ENCODE measurements at regions not wholly inside any gene's neighbourhood (a gene's known extent, or its start where the extent isn't known, plus 50 kb on each side); places are given as distances from the start of the nearest gene placed in this dataset.

DNA sequence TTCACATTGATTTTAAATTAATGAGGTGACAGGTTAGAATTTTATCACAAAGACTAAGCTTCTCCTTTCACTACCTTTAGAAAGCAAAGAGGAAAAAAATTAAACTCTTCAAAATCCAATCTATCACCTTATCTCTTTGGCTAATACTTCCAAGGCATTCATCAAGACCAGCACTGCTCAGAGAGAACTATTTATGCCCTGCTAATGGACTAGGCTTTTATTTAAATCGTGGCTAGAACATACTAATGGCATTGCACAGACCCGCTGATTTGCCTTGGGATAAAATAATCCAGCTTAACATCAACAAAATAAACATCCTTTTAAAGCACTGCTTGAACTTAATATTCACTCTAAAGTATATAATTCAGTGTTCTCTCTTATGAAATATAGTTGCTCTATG is 880.4 kb downstream of the HACE1 start:
- intact Hi-C loops (cut with micrococcal nuclease) = no loop called here

DNA sequence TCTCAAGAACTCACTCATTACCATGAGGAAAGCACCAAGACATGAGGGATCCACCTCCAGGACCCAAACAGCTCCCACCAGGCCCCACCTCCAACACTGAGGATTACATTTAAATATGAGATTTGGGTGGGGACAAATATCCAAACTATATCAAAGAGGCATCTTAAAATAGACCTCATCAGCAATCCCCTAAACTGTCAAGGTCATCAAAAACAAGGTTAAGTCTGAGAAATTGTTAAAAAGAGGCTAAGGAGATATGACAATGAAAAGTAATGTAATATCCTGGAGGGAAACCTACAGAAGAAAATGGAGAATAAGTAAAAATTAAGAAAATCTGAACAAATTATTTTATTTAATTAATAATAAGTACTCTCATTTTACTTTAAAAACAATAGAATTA is 922.3 kb downstream of the HACE1 start:
- intact Hi-C loops (cut with micrococcal nuclease) = no loop called here

GRCh38 chr6:103925317-103925716 is 934.4 kb downstream of the HACE1 start:
- intact Hi-C loops (cut with micrococcal nuclease) = no loop called here

DNA sequence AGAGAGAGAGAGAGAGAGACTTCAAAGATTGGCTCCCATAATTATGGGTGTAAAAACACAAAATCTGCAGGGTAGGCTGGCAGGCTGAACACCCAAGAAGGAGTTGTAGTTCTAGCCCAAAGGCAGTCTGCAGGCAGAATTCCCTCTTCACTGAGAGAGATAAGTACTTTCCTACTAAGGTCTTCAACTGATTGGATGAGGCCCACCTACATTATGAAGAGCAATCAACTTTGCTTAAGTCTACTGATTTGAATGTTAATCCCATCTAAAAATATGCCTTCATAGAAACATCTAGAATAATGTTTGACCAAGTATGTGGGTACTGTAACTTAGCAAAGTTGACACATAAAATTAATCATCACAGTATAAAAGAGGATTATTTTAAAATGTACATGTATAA is 949.7 kb downstream of the HACE1 start:
- intact Hi-C loops (cut with micrococcal nuclease) = no loop called here

- intact Hi-C loops (cut with micrococcal nuclease) = no loop called here
Measured at GRCh38 chr6:103908898-103909297, 950.8 kb downstream of the HACE1 start.

GRCh38 chr6:103895136-103895535 is 964.6 kb downstream of the HACE1 start:
- intact Hi-C loops (cut with micrococcal nuclease) = no loop called here

- intact Hi-C loops (cut with micrococcal nuclease) = no loop called here
Measured at GRCh38 chr6:103893141-103893581, 966.6 kb downstream of the HACE1 start.

DNA sequence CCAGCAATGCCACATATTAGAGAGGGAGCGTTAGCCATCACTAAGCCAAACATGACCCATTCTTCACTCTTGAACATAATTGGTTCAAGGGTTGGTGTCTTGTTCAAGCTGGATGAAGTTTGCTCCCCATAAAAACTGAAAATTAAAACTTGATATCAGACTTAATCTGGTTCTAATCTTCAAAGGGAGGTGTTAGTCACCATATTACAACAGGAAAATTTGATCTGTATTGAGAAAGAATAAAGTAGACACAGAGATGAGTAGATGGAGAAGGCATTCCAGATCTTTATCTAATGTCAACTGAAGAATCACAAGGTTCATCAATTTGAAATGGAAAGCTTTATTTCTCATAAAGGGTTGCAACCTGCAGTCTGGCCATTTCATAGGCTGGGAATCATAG is 972.8 kb downstream of the HACE1 start:
- intact Hi-C loops (cut with micrococcal nuclease) = no loop called here

DNA sequence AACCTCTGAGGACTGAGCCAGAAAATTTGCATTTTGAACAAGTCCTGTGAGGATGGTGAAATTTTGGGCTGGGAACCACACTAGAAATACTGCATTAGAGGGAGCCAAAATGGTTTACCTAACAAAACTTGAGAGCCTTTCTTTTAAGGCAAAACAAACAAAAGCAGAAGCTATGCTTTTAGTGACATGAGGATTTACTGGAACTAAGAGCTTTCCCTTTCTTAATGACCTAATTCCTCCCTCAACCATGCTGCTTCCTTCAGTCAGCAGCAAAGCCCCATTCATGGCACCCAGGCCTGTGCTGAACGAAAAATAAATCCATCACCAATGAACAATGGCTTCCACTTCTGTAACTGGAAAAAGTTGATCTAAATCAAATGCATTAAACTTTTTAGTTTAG is 974.3 kb downstream of the HACE1 start:
- intact Hi-C loops (cut with micrococcal nuclease) = no loop called here

DNA sequence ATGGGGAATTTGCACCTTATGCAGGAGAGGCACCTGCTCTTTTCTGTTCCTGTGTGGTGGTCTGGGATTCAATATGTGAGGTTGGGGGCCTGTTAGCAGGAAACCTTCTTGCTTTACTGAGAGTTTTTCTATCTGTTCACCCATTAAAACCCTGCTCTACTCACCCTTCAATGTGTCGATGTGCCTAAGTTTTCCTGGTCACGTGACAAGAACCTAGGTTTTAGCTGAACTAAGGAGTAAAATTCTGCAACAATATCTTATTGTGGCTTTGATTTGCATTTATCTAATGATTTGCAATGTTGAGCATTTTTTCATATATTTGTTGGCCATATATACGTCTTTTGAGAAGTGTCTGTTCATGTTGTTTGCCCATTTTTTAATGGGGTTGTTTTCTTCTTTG is 979.9 kb downstream of the HACE1 start:
- intact Hi-C loops (cut with micrococcal nuclease) = no loop called here

- intact Hi-C loops (cut with micrococcal nuclease) = no loop called here
Measured at GRCh38 chr6:103875221-103875620, 984.5 kb downstream of the HACE1 start.

GRCh38 chr6:103874575-103874974 is 985.1 kb downstream of the HACE1 start:
- intact Hi-C loops (cut with micrococcal nuclease) = no loop called here

GRCh38 chr6:103872678-103873077 is 987.0 kb downstream of the HACE1 start:
- intact Hi-C loops (cut with micrococcal nuclease) = no loop called here

GRCh38 chr6:103872233-103872632 is 987.5 kb downstream of the HACE1 start:
- intact Hi-C loops (cut with micrococcal nuclease) = no loop called here

DNA sequence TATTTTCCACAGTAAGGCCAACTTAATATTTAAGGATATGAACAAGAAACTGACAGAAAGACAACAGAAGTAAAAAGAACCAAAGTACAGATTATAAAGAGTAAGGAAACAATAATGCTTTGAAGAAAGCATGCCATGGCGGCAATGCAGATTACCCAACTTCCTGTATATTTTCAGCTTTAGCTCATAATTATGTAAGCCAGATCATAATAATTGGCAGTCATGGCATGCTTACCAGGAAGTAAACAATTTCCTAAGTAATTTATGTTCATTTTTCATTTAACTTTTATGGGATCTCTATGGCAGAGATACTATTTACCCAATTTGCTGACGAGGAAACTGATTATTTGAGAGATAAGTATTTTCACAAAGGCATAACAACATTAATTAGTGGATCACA is 988.7 kb downstream of the HACE1 start:
- intact Hi-C loops (cut with micrococcal nuclease) = no loop called here

- intact Hi-C loops (cut with micrococcal nuclease) = no loop called here
Measured at GRCh38 chr6:103862297-103862696, 997.4 kb downstream of the HACE1 start.

DNA sequence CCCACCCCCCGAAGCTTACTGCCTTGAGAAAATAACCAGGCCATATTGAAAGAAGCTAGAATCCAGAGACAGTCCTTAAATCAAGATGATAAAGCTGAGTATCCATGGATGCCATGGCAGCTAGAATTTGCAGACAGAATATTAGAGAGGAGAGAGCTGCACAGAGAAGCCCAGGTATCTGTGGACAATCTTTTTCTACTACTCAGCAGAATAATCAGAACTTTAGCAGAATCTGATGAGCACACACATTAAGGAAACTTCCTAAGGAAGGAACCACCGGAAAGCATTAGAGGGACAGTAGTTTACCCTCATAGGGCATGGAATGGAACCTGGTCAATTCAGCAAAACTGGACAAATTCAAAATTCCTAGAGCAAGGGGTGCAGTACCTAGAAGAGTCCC is 1001.7 kb downstream of the HACE1 start:
- intact Hi-C loops (cut with micrococcal nuclease) = no loop called here

GRCh38 chr6:103855750-103856149 is 1004.0 kb downstream of the HACE1 start:
- intact Hi-C loops (cut with micrococcal nuclease) = no loop called here

DNA sequence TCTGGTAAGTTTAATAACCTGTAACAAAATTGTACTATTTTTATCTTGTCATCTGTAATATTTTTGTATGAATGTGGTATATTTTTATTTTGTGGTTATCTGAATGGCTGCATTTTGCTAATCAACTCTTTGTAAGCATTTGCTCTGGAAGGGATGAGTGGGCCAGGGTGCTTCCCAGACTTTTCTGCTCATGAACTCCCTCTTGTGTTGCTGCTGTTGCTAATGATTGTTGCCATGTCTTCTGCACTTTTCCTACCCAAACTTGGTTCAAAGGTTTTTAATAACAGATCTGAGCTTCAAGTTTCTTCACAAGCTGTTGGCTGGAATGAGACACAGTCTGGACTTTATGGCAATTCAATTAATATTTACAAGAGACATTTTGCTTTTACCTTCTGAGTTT is 1005.7 kb downstream of the HACE1 start:
- intact Hi-C loops (cut with micrococcal nuclease) = no loop called here

GRCh38 chr6:103838457-103838856 is 1021.3 kb downstream of the HACE1 start:
- intact Hi-C loops (cut with micrococcal nuclease) = no loop called here

DNA sequence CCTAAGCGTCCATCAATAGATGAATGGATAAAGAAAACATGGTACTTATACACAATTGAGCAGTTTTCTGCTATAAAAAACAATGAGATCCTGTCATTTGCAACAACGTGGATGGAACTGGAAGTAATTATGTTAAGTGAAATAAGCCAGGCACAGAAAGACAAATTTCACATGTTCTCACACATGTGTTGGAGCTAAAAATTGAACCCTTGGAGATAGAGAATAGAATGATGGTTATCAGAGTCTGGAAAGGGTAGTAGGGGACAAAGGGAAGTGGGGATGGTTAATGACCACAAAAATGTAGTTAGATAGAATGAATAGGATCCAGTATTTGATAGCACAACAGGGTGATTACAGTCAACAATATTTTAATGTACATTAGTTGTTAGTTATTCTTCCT is 1033.5 kb downstream of the HACE1 start:
- intact Hi-C loops (cut with micrococcal nuclease) = no loop called here

GRCh38 chr6:103820148-103820547 is 1039.6 kb downstream of the HACE1 start:
- intact Hi-C loops (cut with micrococcal nuclease) = no loop called here

DNA sequence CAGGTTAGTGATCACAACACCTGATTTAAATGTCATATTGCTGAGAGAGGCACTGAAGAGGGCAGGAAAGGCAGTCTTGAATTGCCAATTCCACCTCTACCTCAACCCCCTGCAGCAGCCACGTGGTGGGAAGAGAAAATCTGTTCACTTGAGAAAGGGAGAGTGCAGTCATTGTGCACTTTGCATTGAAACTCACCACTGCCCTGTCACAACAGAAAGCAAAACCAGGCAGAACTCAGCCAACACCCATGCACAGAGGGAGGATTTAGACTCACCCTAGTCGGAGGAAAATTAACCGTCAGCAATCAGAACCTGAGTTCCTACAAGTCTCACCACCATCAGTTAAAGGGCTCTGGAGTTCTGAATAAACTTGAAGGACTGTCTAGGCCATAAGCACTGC is 1040.2 kb downstream of the HACE1 start:
- intact Hi-C loops (cut with micrococcal nuclease) = no loop called here

DNA sequence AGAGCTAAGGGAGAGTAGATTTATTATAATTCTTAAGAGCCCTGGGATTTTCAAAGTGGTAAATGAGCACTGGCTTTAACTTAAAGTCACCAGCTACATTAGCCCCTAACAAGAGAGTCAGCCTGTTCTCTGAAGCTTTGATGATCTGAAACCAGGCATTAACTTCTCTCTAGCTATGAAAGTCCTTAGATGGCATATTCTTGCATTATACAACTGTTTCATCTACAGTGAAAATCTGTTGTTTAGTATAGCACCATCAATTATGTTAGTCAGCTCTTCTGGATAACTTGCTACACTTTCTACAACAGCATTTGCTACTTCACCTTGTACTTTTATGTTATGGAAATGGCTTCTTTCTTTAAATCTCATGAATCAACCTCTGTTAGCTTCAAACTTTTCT is 1046.7 kb downstream of the HACE1 start:
- intact Hi-C loops (cut with micrococcal nuclease) = no loop called here
